NCI-H1436 treated with DMSO at 0.1 percent for 48 hours (cell line): ENCODE measurements at regions not wholly inside any gene's neighbourhood (a gene's known extent, or its start where the extent isn't known, plus 50 kb on each side); places are given as distances from the start of the nearest gene placed in this dataset.

Experiments used
- DNase-seq: peaks from one replicate; lab custom pipeline; 2025; lab: John Stamatoyannopoulos, UW

GRCh38 chr1:239829535-239829934, 262.1 kb upstream of the FMN2 start:
- no peak for DNase-seq

- DNase-seq, result no peak
Observed at GRCh38 chr1:239831577-239832355, 259.9 kb upstream of the FMN2 start.

GRCh38 chr1:239833723-239834122, 258.0 kb upstream of the FMN2 start:
- DNase-seq, result no peak

GRCh38 chr1:239835946-239836440, 255.7 kb upstream of the FMN2 start:
- DNase-seq, result no peak

GRCh38 chr1:239840336-239840735, 251.3 kb upstream of the FMN2 start:
- no peak for DNase-seq

- no peak for DNase-seq
Observed at GRCh38 chr1:239840790-239841189, 250.9 kb upstream of the FMN2 start.

- no peak for DNase-seq
Observed at GRCh38 chr1:239841631-239842030, 250.1 kb upstream of the FMN2 start.

- DNase-seq, result no peak
Observed at GRCh38 chr1:239843541-239843940, 248.1 kb upstream of the FMN2 start.

GRCh38 chr1:239844833-239845232, 246.8 kb upstream of the FMN2 start:
- DNase-seq, result no peak

GRCh38 chr1:239854922-239855321, 236.8 kb upstream of the FMN2 start:
- no peak for DNase-seq

- DNase-seq, result no peak
Observed at GRCh38 chr1:239856067-239856466, 235.6 kb upstream of the FMN2 start.

GRCh38 chr1:239856924-239857323, 234.8 kb upstream of the FMN2 start:
- DNase-seq, result no peak

GRCh38 chr1:239858057-239858456, 233.6 kb upstream of the FMN2 start:
- DNase-seq, result no peak

- DNase-seq, result no peak
Observed at GRCh38 chr1:239858529-239858928, 233.2 kb upstream of the FMN2 start.

GRCh38 chr1:239861985-239862384, 229.7 kb upstream of the FMN2 start:
- no peak for DNase-seq

- no peak for DNase-seq
Observed at GRCh38 chr1:239868058-239868832, 223.4 kb upstream of the FMN2 start.

- no peak for DNase-seq
Observed at GRCh38 chr1:239870194-239870593, 221.5 kb upstream of the FMN2 start.

GRCh38 chr1:239872626-239873025, 219.1 kb upstream of the FMN2 start:
- DNase-seq, result no peak

- no peak for DNase-seq
Observed at GRCh38 chr1:239874831-239875230, 216.9 kb upstream of the FMN2 start.

GRCh38 chr1:239879321-239880170, 212.1 kb upstream of the FMN2 start:
- DNase-seq, result no peak

- no peak for DNase-seq
Observed at GRCh38 chr1:239882967-239883366, 208.7 kb upstream of the FMN2 start.

GRCh38 chr1:239884796-239885195, 206.9 kb upstream of the FMN2 start:
- no peak for DNase-seq
